ENCODE measurements at regions not wholly inside any gene's neighbourhood (a gene's known extent, or its start where the extent isn't known, plus 50 kb on each side); places are given as distances from the start of the nearest gene placed in this dataset.

GRCh38 chr12:47311010-47311409, 231.3 kb upstream of the AMIGO2 start:
- TF ChIP-seq RBAK (tag by site-specific recombination; IDR thresholded peaks at IDR 0.05) (no peak), ZFP41 (tag by site-specific recombination; IDR thresholded peaks at IDR 0.05; ENCODE audit: borderline replicate concordance) (no peak), ZSCAN16 (tag by site-specific recombination; IDR thresholded peaks at IDR 0.05) (no peak), ATF2 (tag by site-specific recombination; IDR thresholded peaks at IDR 0.05; ENCODE audit: low read depth) (no peak), ZSCAN4 (tag by site-specific recombination; IDR thresholded peaks at IDR 0.05) (no peak), ZNF449 (tag by site-specific recombination; IDR thresholded peaks at IDR 0.05) (no peak), ZNF19 (tag by site-specific recombination; IDR thresholded peaks at IDR 0.05; ENCODE audit: low read depth) (no peak), YY2 (tag by site-specific recombination; IDR thresholded peaks at IDR 0.05) (no peak), ZNF23 (tag by site-specific recombination; IDR thresholded peaks at IDR 0.05; ENCODE audit: borderline replicate concordance) (no peak), HOXA7 (CRISPR knock-in tag; IDR thresholded peaks at IDR 0.05; ENCODE audit: borderline replicate concordance) (no peak), MEIS1 (CRISPR knock-in tag; IDR thresholded peaks at IDR 0.05; ENCODE audit: borderline replicate concordance) (no peak), HOXD13 (CRISPR knock-in tag; IDR thresholded peaks at IDR 0.05; ENCODE audit: borderline replicate concordance) (no peak), SETDB1 (IDR thresholded peaks at IDR 0.05; ENCODE audit: insufficient read length, low read length) (no peak), ZBTB48 (tag by site-specific recombination; IDR thresholded peaks at IDR 0.05) (no peak), ZNF148 (tag by site-specific recombination; IDR thresholded peaks at IDR 0.05; ENCODE audit: borderline replicate concordance) (no peak), ZNF623 (tag by site-specific recombination; IDR thresholded peaks at IDR 0.05) (no peak), AEBP2 (tag by site-specific recombination; IDR thresholded peaks at IDR 0.05; ENCODE audit: borderline replicate concordance) (no peak), ZNF670 (tag by site-specific recombination; IDR thresholded peaks at IDR 0.05; ENCODE audit: low read depth) (no peak), ZNF677 (tag by site-specific recombination; IDR thresholded peaks at IDR 0.05) (no peak)
- Histone ChIP-seq H3K4me1 (ENCODE audit: control insufficient read depth, insufficient read depth, low read length) (no peaks in the 10 kb centered on the region), H3K4me3 (ENCODE audit: low read depth, low read length) (no peak overlapping the region), H3K27ac (ENCODE audit: extremely low read depth, low read depth, low read length) (no peak overlapping the region), H3K36me3 (ENCODE audit: control insufficient read depth in 2 of 2, insufficient read depth in 1 of 2, low read length in 2 of 2) (no peaks in the 10 kb centered on the region), H3K9me3 (ENCODE audit: control insufficient read depth, insufficient read depth, low read depth, low read length) (no peaks in the 10 kb centered on the region)
- CTCF ChIA-PET = no interaction called here
- POLR2A ChIA-PET = no interaction called here
